H1 (cell line): ENCODE measurements at regions not wholly inside any gene's neighbourhood (a gene's known extent, or its start where the extent isn't known, plus 50 kb on each side); places are given as distances from the start of the nearest gene placed in this dataset.

Experiments used
- CTCF ChIA-PET: fragments of 300-600 bp; sonication (Branson Sonifier 250); formaldehyde crosslinking; loops from one replicate; lab custom pipeline; 2021; ENCODE audit not compliant: partially characterized antibody; lab: Charles Lee
- POLR2A ChIA-PET: fragments of 300-600 bp; sonication (Branson Sonifier 250); formaldehyde crosslinking; loops from one replicate; lab custom pipeline; 2021; ENCODE audit warnings: inconsistent platforms; ENCODE audit not compliant: partially characterized antibody; lab: Charles Lee
- DNase-seq, 2 experiments: peaks; one replicate each; pipeline versions ENCODE4 v3.0.0 to v3.0.0-alpha.2; 2010 to 2022; ENCODE audit warnings: low spot score in 2 of 2, low read depth in 1 of 2, mixed read lengths in 1 of 2
- FAIRE-seq: peaks from 2 replicates; lab custom pipeline; 2011; peaks lifted over from hg19 to GRCh38; lab: Jason Lieb, UNC
- H2AFZ ChIP-seq: 2 replicates; pipeline ENCODE4 v1.8.1; 2012; ENCODE audit warnings: low read length, inconsistent platforms
- H2AK5ac ChIP-seq: 2 replicates; pipeline ENCODE4 v1.6.1; 2013; ENCODE audit warnings: low read depth, low read length
- H2BK120ac ChIP-seq: replicated peaks from 2 replicates; pipeline ENCODE3; 2013; ENCODE audit warnings: low read depth, low read length, inconsistent platforms
- H2BK12ac ChIP-seq: 2 replicates; pipeline ENCODE4 v1.6.1; 2013; ENCODE audit warnings: low read depth, low read length
- H2BK15ac ChIP-seq: 2 replicates; pipeline ENCODE4 v1.6.1; 2013; ENCODE audit warnings: low read length
- H2BK20ac ChIP-seq: 2 replicates; pipeline ENCODE4 v1.6.1; 2013; ENCODE audit warnings: low read length
- H2BK5ac ChIP-seq: 2 replicates; pipeline ENCODE4 v1.6.1; 2013; ENCODE audit warnings: low read depth, low read length
- H3K14ac ChIP-seq: 2 replicates; pipeline ENCODE4 v1.6.1; 2013; ENCODE audit warnings: inconsistent platforms; ENCODE audit not compliant: insufficient read length
- H3K18ac ChIP-seq: 2 replicates; pipeline ENCODE4 v1.6.1; 2013; ENCODE audit warnings: low read length; ENCODE audit errors: extremely low read depth
- H3K23ac ChIP-seq: 2 replicates; pipeline ENCODE4 v1.6.1; 2013; ENCODE audit warnings: inconsistent platforms; ENCODE audit not compliant: insufficient read length
- H3K23me2 ChIP-seq: 2 replicates; pipeline ENCODE4 v1.6.1; 2013; ENCODE audit warnings: low read depth, low read length
- H3K27ac ChIP-seq: 2 replicates; pipeline ENCODE4 v1.6.1; 2011; ENCODE audit warnings: low read depth, low read length, inconsistent platforms
- H3K27me3 ChIP-seq, 4 experiments: replicated peaks in 1 of 4; 1 replicate in 1 of 4; 2 replicates in 3 of 4; pipeline versions ENCODE4 v1.6.1 to v1.8.1; 2011 to 2013; ENCODE audit warnings: low read length in 3 of 4, mild to moderate bottlenecking in 3 of 4, inconsistent platforms in 2 of 4, mixed read lengths in 2 of 4, moderate library complexity in 1 of 4; ENCODE audit not compliant: control insufficient read depth in 3 of 4, insufficient read depth in 3 of 4; ENCODE audit errors: extremely low read depth in 1 of 4
- H3K36me3 ChIP-seq, 4 experiments: 2 replicates each; pipeline versions ENCODE4 v1.6.1 to v1.8.1; 2011 to 2013; ENCODE audit warnings: mild to moderate bottlenecking in 4 of 4, low read length in 3 of 4, moderate library complexity in 2 of 4, control low read depth in 1 of 4, inconsistent platforms in 1 of 4; ENCODE audit not compliant: insufficient read depth in 4 of 4, control insufficient read depth in 2 of 4
- H3K4ac ChIP-seq: replicated peaks from 2 replicates; pipeline ENCODE3; 2013; ENCODE audit warnings: low read length, low read depth, mixed read lengths, inconsistent platforms; ENCODE audit not compliant: insufficient read length
- H3K4me1 ChIP-seq, 4 experiments: replicated peaks in 1 of 4; 1 replicate in 1 of 4; 2 replicates in 3 of 4; pipeline versions ENCODE4 v1.6.1 to v1.8.1; 2011 to 2013; ENCODE audit warnings: low read length in 3 of 4, inconsistent platforms in 2 of 4, mixed read lengths in 1 of 4; ENCODE audit not compliant: insufficient read depth in 4 of 4, control insufficient read depth in 3 of 4
- H3K4me2 ChIP-seq, 2 experiments: 2 replicates each; pipeline versions ENCODE4 v1.6.1 to v1.8.1; 2011 to 2013; ENCODE audit warnings: low read depth in 2 of 2, low read length in 2 of 2, control low read depth in 1 of 2, inconsistent platforms in 1 of 2, mild to moderate bottlenecking in 1 of 2; ENCODE audit not compliant: insufficient read depth in 1 of 2
- H3K4me3 ChIP-seq, 4 experiments: fragments of 200-600, 300-600 bp in 1 of 4; sonication (generic), shearing (Covaris generic), sonication (Bioruptor Twin) in 1 of 4; 2 replicates each; pipeline versions ENCODE4 v1.5.1 to v1.8.1; 2011 to 2016; ENCODE audit warnings: low read length in 4 of 4, low read depth in 3 of 4, control low read depth in 2 of 4, inconsistent platforms in 2 of 4, mild to moderate bottlenecking in 2 of 4, mixed read lengths in 1 of 4, moderate library complexity in 1 of 4; ENCODE audit not compliant: insufficient read depth in 2 of 4; ENCODE audit errors: extremely low read depth in 1 of 4
- H3K56ac ChIP-seq: replicated peaks from 2 replicates; pipeline ENCODE3; 2013; ENCODE audit warnings: low read depth, mild to moderate bottlenecking, mixed read lengths, low read length, inconsistent platforms; ENCODE audit not compliant: insufficient read length
- H3K79me1 ChIP-seq: 2 replicates; pipeline ENCODE4 v1.6.1; 2013; ENCODE audit warnings: low read depth, low read length, control low read depth
- H3K79me2 ChIP-seq, 2 experiments: 2 replicates each; pipeline versions ENCODE4 v1.6.1 to v1.8.1; 2012 to 2013; ENCODE audit warnings: low read length in 2 of 2, mild to moderate bottlenecking in 2 of 2, inconsistent platforms in 1 of 2; ENCODE audit not compliant: insufficient read depth in 2 of 2, control insufficient read depth in 1 of 2
- H3K9ac ChIP-seq, 4 experiments: replicated peaks in 1 of 4; 1 replicate in 1 of 4; 2 replicates in 3 of 4; pipeline versions ENCODE4 v1.6.1 to v1.8.1; 2011 to 2013; ENCODE audit warnings: low read depth in 3 of 4, low read length in 3 of 4, control low read depth in 2 of 4, mild to moderate bottlenecking in 2 of 4, moderate library complexity in 2 of 4, inconsistent platforms in 1 of 4; ENCODE audit errors: extremely low read depth in 1 of 4
- H3K9me3 ChIP-seq, 2 experiments: 2 replicates each; pipeline versions ENCODE4 v1.6.1 to v1.8.1; 2012 to 2013; ENCODE audit warnings: mild to moderate bottlenecking in 2 of 2, moderate library complexity in 2 of 2, control low read depth in 1 of 2, inconsistent platforms in 1 of 2, low read depth in 1 of 2, low read length in 1 of 2, mixed read lengths in 1 of 2; ENCODE audit not compliant: insufficient read depth in 2 of 2
- H4K20me1 ChIP-seq, 2 experiments: replicated peaks in 1 of 2; 2 replicates each; pipeline versions ENCODE3 to v1.8.1; 2011 to 2013; ENCODE audit warnings: inconsistent platforms in 2 of 2, low read length in 2 of 2, mild to moderate bottlenecking in 1 of 2; ENCODE audit not compliant: insufficient read depth in 2 of 2, control insufficient read depth in 1 of 2
- H4K5ac ChIP-seq: 2 replicates; pipeline ENCODE4 v1.6.1; 2013; ENCODE audit warnings: low read length, low read depth, mixed read lengths, inconsistent platforms; ENCODE audit not compliant: insufficient read length
- H4K8ac ChIP-seq: 2 replicates; pipeline ENCODE4 v1.8.0; 2013; ENCODE audit warnings: mild to moderate bottlenecking, moderate library complexity, low read length, inconsistent platforms; ENCODE audit not compliant: insufficient read depth; ENCODE audit errors: extremely low read depth
- H4K91ac ChIP-seq: replicated peaks from 2 replicates; pipeline ENCODE3; 2013; ENCODE audit warnings: low read length, mixed read lengths, inconsistent platforms; ENCODE audit not compliant: insufficient read length
- WGBS, 2 experiments: shearing (Covaris generic) in 1 of 2; methylation state at CpG; one replicate each; pipeline versions ENCODE4 v1.1.6 to v1.1.7; 2013 to 2015; ENCODE audit warnings: low lambda C conversion rate in 2 of 2, mixed read lengths in 2 of 2, inconsistent platforms in 1 of 2, low coverage in 1 of 2, missing lambda C conversion rate in 1 of 2; ENCODE audit not compliant: insufficient replicate concordance in 2 of 2, insufficient coverage in 1 of 2, insufficient read length in 1 of 2; ENCODE audit errors: extremely low coverage in 1 of 2, missing lambda C conversion rate in 1 of 2; 5-methylcytosine and 5-hydroxymethylcytosine counted together
- TF ChIP-seq, protein P1 (sequence below): fragments of 300-600 bp; sonication (generic); IDR thresholded peaks from 2 replicates; pipeline ENCODE4 v1.7.1; 2012; ENCODE audit warnings: low read length, moderate library complexity, mild to moderate bottlenecking, inconsistent platforms; ENCODE audit not compliant: insufficient replicate concordance

DNA sequence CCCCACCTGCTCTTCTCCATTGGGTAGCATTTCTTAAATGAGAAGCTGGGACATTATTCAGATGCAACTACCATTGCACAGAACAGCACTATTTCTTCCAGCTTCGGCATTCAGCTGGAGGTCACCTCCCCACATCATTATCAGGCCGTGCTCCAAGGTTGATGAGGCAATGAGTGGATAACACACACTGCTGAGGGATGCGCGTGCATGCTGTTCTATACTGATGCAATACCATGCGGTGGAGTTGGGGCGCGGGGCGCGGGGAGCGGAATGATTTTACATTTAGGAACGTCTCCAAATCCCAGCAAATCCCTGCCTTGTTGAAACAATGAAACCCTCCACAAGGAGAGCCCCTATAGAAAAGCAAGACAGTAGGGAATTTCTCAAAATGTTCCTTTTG is 283.4 kb downstream of the GRIN2B start:
- no peak overlapping the region for H2BK12ac ChIP-seq
- H3K23ac ChIP-seq, result no peak overlapping the region
- H3K18ac ChIP-seq, result no peak overlapping the region
- H3K14ac ChIP-seq, result no peak overlapping the region
- no peak for FAIRE-seq
- H3K4me2 ChIP-seq, result no peak overlapping the region
- H2BK120ac ChIP-seq, result no peak overlapping the region
- no peak overlapping the region for H2BK20ac ChIP-seq
- no peak overlapping the region for H4K8ac ChIP-seq
- H3K27ac ChIP-seq, result no peak overlapping the region
- H2BK15ac ChIP-seq, result no peak overlapping the region
- H2BK5ac ChIP-seq, result no peak overlapping the region
- H2AFZ ChIP-seq, result no peak overlapping the region
- H3K4me3 ChIP-seq, result no peak overlapping the region
- H2AK5ac ChIP-seq, result no peak overlapping the region
- no peaks in the 10 kb centered on the region for H3K36me3 ChIP-seq
- no peaks in the 10 kb centered on the region for H4K20me1 ChIP-seq
- no peak overlapping the region for H3K56ac ChIP-seq
- DNase-seq, result no peak
- no peaks in the 10 kb centered on the region for H3K27me3 ChIP-seq
- no peaks in the 10 kb centered on the region for H3K9me3 ChIP-seq
- H4K91ac ChIP-seq, result no peak overlapping the region
- no peaks in the 10 kb centered on the region for H3K23me2 ChIP-seq
- ChIA-PET POLR2A (no interaction called here), CTCF (no interaction called here)
- H3K79me2 ChIP-seq, result no peaks in the 10 kb centered on the region
- no peak overlapping the region for H3K9ac ChIP-seq
- no peak overlapping the region for H3K4ac ChIP-seq
- no peak overlapping the region for H4K5ac ChIP-seq
- 90% methylated on average over 11 of the region's 11 CpGs; no CpG with 5 or more reads in 1 of the 2 experiments for WGBS, 2 experiments
- peaks cover 0 to 2% (median 0%) of the 10 kb centered on the region in 4 experiments; a peak in 2 of 7 replicates for H3K4me1 ChIP-seq
- H3K79me1 ChIP-seq, result no peaks in the 10 kb centered on the region
- TF ChIP-seq, protein P1, sequence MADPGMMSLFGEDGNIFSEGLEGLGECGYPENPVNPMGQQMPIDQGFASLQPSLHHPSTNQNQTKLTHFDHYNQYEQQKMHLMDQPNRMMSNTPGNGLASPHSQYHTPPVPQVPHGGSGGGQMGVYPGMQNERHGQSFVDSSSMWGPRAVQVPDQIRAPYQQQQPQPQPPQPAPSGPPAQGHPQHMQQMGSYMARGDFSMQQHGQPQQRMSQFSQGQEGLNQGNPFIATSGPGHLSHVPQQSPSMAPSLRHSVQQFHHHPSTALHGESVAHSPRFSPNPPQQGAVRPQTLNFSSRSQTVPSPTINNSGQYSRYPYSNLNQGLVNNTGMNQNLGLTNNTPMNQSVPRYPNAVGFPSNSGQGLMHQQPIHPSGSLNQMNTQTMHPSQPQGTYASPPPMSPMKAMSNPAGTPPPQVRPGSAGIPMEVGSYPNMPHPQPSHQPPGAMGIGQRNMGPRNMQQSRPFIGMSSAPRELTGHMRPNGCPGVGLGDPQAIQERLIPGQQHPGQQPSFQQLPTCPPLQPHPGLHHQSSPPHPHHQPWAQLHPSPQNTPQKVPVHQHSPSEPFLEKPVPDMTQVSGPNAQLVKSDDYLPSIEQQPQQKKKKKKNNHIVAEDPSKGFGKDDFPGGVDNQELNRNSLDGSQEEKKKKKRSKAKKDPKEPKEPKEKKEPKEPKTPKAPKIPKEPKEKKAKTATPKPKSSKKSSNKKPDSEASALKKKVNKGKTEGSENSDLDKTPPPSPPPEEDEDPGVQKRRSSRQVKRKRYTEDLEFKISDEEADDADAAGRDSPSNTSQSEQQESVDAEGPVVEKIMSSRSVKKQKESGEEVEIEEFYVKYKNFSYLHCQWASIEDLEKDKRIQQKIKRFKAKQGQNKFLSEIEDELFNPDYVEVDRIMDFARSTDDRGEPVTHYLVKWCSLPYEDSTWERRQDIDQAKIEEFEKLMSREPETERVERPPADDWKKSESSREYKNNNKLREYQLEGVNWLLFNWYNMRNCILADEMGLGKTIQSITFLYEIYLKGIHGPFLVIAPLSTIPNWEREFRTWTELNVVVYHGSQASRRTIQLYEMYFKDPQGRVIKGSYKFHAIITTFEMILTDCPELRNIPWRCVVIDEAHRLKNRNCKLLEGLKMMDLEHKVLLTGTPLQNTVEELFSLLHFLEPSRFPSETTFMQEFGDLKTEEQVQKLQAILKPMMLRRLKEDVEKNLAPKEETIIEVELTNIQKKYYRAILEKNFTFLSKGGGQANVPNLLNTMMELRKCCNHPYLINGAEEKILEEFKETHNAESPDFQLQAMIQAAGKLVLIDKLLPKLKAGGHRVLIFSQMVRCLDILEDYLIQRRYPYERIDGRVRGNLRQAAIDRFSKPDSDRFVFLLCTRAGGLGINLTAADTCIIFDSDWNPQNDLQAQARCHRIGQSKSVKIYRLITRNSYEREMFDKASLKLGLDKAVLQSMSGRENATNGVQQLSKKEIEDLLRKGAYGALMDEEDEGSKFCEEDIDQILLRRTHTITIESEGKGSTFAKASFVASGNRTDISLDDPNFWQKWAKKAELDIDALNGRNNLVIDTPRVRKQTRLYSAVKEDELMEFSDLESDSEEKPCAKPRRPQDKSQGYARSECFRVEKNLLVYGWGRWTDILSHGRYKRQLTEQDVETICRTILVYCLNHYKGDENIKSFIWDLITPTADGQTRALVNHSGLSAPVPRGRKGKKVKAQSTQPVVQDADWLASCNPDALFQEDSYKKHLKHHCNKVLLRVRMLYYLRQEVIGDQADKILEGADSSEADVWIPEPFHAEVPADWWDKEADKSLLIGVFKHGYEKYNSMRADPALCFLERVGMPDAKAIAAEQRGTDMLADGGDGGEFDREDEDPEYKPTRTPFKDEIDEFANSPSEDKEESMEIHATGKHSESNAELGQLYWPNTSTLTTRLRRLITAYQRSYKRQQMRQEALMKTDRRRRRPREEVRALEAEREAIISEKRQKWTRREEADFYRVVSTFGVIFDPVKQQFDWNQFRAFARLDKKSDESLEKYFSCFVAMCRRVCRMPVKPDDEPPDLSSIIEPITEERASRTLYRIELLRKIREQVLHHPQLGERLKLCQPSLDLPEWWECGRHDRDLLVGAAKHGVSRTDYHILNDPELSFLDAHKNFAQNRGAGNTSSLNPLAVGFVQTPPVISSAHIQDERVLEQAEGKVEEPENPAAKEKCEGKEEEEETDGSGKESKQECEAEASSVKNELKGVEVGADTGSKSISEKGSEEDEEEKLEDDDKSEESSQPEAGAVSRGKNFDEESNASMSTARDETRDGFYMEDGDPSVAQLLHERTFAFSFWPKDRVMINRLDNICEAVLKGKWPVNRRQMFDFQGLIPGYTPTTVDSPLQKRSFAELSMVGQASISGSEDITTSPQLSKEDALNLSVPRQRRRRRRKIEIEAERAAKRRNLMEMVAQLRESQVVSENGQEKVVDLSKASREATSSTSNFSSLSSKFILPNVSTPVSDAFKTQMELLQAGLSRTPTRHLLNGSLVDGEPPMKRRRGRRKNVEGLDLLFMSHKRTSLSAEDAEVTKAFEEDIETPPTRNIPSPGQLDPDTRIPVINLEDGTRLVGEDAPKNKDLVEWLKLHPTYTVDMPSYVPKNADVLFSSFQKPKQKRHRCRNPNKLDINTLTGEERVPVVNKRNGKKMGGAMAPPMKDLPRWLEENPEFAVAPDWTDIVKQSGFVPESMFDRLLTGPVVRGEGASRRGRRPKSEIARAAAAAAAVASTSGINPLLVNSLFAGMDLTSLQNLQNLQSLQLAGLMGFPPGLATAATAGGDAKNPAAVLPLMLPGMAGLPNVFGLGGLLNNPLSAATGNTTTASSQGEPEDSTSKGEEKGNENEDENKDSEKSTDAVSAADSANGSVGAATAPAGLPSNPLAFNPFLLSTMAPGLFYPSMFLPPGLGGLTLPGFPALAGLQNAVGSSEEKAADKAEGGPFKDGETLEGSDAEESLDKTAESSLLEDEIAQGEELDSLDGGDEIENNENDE, result no peak
